GM13976 (cell line): ENCODE measurements at regions not wholly inside any gene's neighbourhood (a gene's known extent, or its start where the extent isn't known, plus 50 kb on each side); places are given as distances from the start of the nearest gene placed in this dataset.

Source experiments
- DNase-seq: peaks from one replicate; pipeline ENCODE4 v3.0.0; 2012; ENCODE audit warnings: low spot score
- CTCF ChIP-seq: IDR thresholded peaks from 2 replicates; pipeline ENCODE4 v1.5.1; 2012; ENCODE audit warnings: borderline replicate concordance, mild to moderate bottlenecking; ENCODE audit not compliant: insufficient read depth; ENCODE audit errors: extremely low read depth, missing control alignments, control extremely low read depth
- in situ Hi-C: fragments of 300-500 bp; cut with MboI; formaldehyde crosslinking; loops from one replicate; pipeline ENCODE4 v1.12.0; 2022; ENCODE audit warnings: low sequenced_read_pairs, mixed read lengths, inconsistent platforms; ENCODE audit not compliant: unreplicated experiment

GRCh38 chr14:34113005-34113511, 162.2 kb upstream of the EGLN3 start:
- in situ Hi-C loops, result no loop called here
- no peak for DNase-seq
- no peak for TF ChIP-seq CTCF

GRCh38 chr14:34111953-34112352, 161.1 kb upstream of the EGLN3 start:
- in situ Hi-C loops, result no loop called here
- DNase-seq, result no peak
- no peak for TF ChIP-seq CTCF

GRCh38 chr14:34111505-34111904, 160.6 kb upstream of the EGLN3 start:
- no peak for TF ChIP-seq CTCF
- in situ Hi-C loops, result no loop called here
- DNase-seq, result no peak

GRCh38 chr14:34110531-34110930, 159.7 kb upstream of the EGLN3 start:
- in situ Hi-C loops, result no loop called here
- TF ChIP-seq CTCF, result no peak
- no peak for DNase-seq

- no peak for DNase-seq
- in situ Hi-C loops, result no loop called here
- TF ChIP-seq CTCF, result no peak
Measured at GRCh38 chr14:34107441-34107840, 156.6 kb upstream of the EGLN3 start.

- no peak for TF ChIP-seq CTCF
- in situ Hi-C loops, result no loop called here
- no peak for DNase-seq
Measured at GRCh38 chr14:34106310-34106709, 155.4 kb upstream of the EGLN3 start.
